ENCODE measurements at regions not wholly inside any gene's neighbourhood (a gene's known extent, or its start where the extent isn't known, plus 50 kb on each side); places are given as distances from the start of the nearest gene placed in this dataset.

- ChIA-PET POLR2A (no interaction called here), CTCF (no interaction called here), RAD21 (ENCODE audit: unreplicated experiment) (no interaction called here), SMC1A (ENCODE audit: uncharacterized antibody, unreplicated experiment) (no interaction called here)
- no peak overlapping the region for H3K4me3 ChIP-seq
- in situ Hi-C loops (cut with MboI), result no loop called here
- H4K20me1 ChIP-seq (ENCODE audit: control insufficient read depth, insufficient read depth), result no peaks in the 10 kb centered on the region
- no peaks in the 10 kb centered on the region for H3K36me3 ChIP-seq (ENCODE audit: control insufficient read depth in 2 of 2, insufficient read depth in 2 of 2, low read length in 1 of 2)
- TF ChIP-seq GATAD2B (conservative IDR thresholded peaks at IDR 0.05; ENCODE audit: low read depth) (no peak), ZSCAN29 (IDR thresholded peaks at IDR 0.05) (no peak), YBX1 (IDR thresholded peaks at IDR 0.05) (no peak), EED (IDR thresholded peaks at IDR 0.05; ENCODE audit: low read depth) (no peak), MAX (IDR thresholded peaks at IDR 0.05; ENCODE audit: low read depth, low read length) (no peak), BRCA1 (IDR thresholded peaks at IDR 0.05; ENCODE audit: low read depth, low read length) (no peak)
- H3K79me2 ChIP-seq (ENCODE audit: control insufficient read depth, insufficient read depth, low read length), result no peaks in the 10 kb centered on the region
- BruUV-seq (replicated peaks), result no TSS peak
- H3K9me3 ChIP-seq (replicated peaks; ENCODE audit: control insufficient read depth, insufficient read depth, low read length), result no peaks in the 10 kb centered on the region
- H3K27ac ChIP-seq (ENCODE audit: control insufficient read depth, insufficient read depth), result no peak overlapping the region
- no peak overlapping the region for H3K9ac ChIP-seq (ENCODE audit: control insufficient read depth, insufficient read depth, low read length)
- WGBS (ENCODE audit: insufficient coverage, insufficient replicate concordance, low lambda C conversion rate, missing lambda C conversion rate), result 40% methylated on average over 2 of the region's 2 CpGs
- DNase-seq (ENCODE audit: low read depth, low spot score), result no peak
- H3K4me1 ChIP-seq (ENCODE audit: control insufficient read depth, insufficient read depth, low read length), result no peaks in the 10 kb centered on the region
- no peak overlapping the region for H3K4me2 ChIP-seq (ENCODE audit: control insufficient read depth, insufficient read depth)
- no peaks in the 10 kb centered on the region for H3K27me3 ChIP-seq (replicated peaks in 1 of 2; ENCODE audit: control insufficient read depth in 2 of 2, insufficient read depth in 2 of 2, low read length in 1 of 2)
- FAIRE-seq, result no peak
- no peak overlapping the region for H2AFZ ChIP-seq (ENCODE audit: control insufficient read depth, low read depth, low read length)
- intact Hi-C loops (cut with micrococcal nuclease; ENCODE audit: unreplicated experiment), result no loop called here
- no peak for ATAC-seq
Observed at GRCh38 chr16:60922920-60923319, 1113.3 kb downstream of the CDH8 start.

GRCh38 chr16:60914334-60914733 lies 1121.9 kb downstream of the CDH8 start:
- no peaks in the 10 kb centered on the region for H3K27me3 ChIP-seq (replicated peaks in 1 of 2; ENCODE audit: control insufficient read depth in 2 of 2, insufficient read depth in 2 of 2, low read length in 1 of 2)
- no peaks in the 10 kb centered on the region for H4K20me1 ChIP-seq (ENCODE audit: control insufficient read depth, insufficient read depth)
- DNase-seq (ENCODE audit: low read depth, low spot score) (no peak), ATAC-seq (no peak), FAIRE-seq (no peak)
- no peaks in the 10 kb centered on the region for H3K4me1 ChIP-seq (ENCODE audit: control insufficient read depth, insufficient read depth, low read length)
- ChIA-PET RAD21 (ENCODE audit: unreplicated experiment) (no interaction called here), POLR2A (no interaction called here), CTCF (interaction anchor here (2.0 kb wide), 1 partner anchor 9 kb away, joined by 4 read pairs; no protein-coding TSS in a partner anchor), SMC1A (ENCODE audit: uncharacterized antibody, unreplicated experiment) (interaction anchor here (0.7 kb wide), 1 partner anchor 82 kb away, joined by 3 read pairs; no protein-coding TSS in a partner anchor)
- no peak overlapping the region for H2AFZ ChIP-seq (ENCODE audit: control insufficient read depth, low read depth, low read length)
- intact Hi-C loops (cut with micrococcal nuclease; ENCODE audit: unreplicated experiment) (loop anchor here (10.0 kb wide), 1 partner anchor 60 kb away; no protein-coding TSS in a partner anchor), in situ Hi-C loops (cut with MboI) (no loop called here)
- no peak overlapping the region for H3K9ac ChIP-seq (ENCODE audit: control insufficient read depth, insufficient read depth, low read length)
- BruUV-seq (replicated peaks), result no TSS peak
- no peaks in the 10 kb centered on the region for H3K36me3 ChIP-seq (ENCODE audit: control insufficient read depth in 2 of 2, insufficient read depth in 2 of 2, low read length in 1 of 2)
- no peak overlapping the region for H3K4me2 ChIP-seq (ENCODE audit: control insufficient read depth, insufficient read depth)
- TF ChIP-seq KAT2A (conservative IDR thresholded peaks at IDR 0.05; ENCODE audit: control insufficient read depth, low read depth, low read length), result no peak
- TF ChIP-seq HSF1 (IDR thresholded peaks at IDR 0.05; ENCODE audit: low read depth, low read length), result no peak
- TF ChIP-seq ASH2L (IDR thresholded peaks at IDR 0.05; ENCODE audit: borderline replicate concordance, low read depth), result no peak
- TF ChIP-seq SMC3 (IDR thresholded peaks at IDR 0.05; ENCODE audit: borderline replicate concordance, low read length), result no peak
- TF ChIP-seq HDAC2 (IDR thresholded peaks at IDR 0.05), result no peak
- TF ChIP-seq PRDM15 (CRISPR knock-in tag; IDR thresholded peaks at IDR 0.05), result no peak
- no peaks in the 10 kb centered on the region for H3K79me2 ChIP-seq (ENCODE audit: control insufficient read depth, insufficient read depth, low read length)
- H3K9me3 ChIP-seq (replicated peaks; ENCODE audit: control insufficient read depth, insufficient read depth, low read length), result no peaks in the 10 kb centered on the region
- WGBS (ENCODE audit: insufficient coverage, insufficient replicate concordance, low lambda C conversion rate, missing lambda C conversion rate), result 25% methylated on average over 3 of the region's 3 CpGs
- no peak overlapping the region for H3K27ac ChIP-seq (ENCODE audit: control insufficient read depth, insufficient read depth)
- H3K4me3 ChIP-seq, result no peak overlapping the region
